HEK293 (cell line): ENCODE measurements at regions not wholly inside any gene's neighbourhood (a gene's known extent, or its start where the extent isn't known, plus 50 kb on each side); places are given as distances from the start of the nearest gene placed in this dataset.

ENCODE experiments used
- CTCF ChIA-PET: fragments of 350-600 bp; formaldehyde crosslinking; extraction: SDS; loops from one replicate; lab custom pipeline; 2021; ENCODE audit warnings: antibody characterized with exemption; lab: Yijun Ruan, JAX
- POLR2A ChIA-PET: fragments of 300-600 bp; formaldehyde crosslinking; extraction: SDS; loops from one replicate; lab custom pipeline; 2020; ENCODE audit warnings: antibody characterized with exemption, inconsistent platforms; lab: Yijun Ruan, JAX
- H3K27ac ChIP-seq: fragments of 200-500 bp; sonication (Bioruptor generic); 2 replicates; pipeline ENCODE4 v1.5.1; 2014; ENCODE audit warnings: low read depth, low read length, control low read depth, inconsistent platforms; ENCODE audit errors: extremely low read depth
- H3K36me3 ChIP-seq, 2 experiments: fragments of 200-500 bp in 1 of 2; sonication (Bioruptor generic) in 1 of 2; 1 replicate in 1 of 2; 2 replicates in 1 of 2; pipeline ENCODE4 v1.5.1; 2014 to 2017; ENCODE audit warnings: inconsistent platforms in 2 of 2, low read length in 2 of 2; ENCODE audit not compliant: control insufficient read depth in 2 of 2, insufficient read depth in 1 of 2
- H3K4me1 ChIP-seq: fragments of 200-500 bp; sonication (Bioruptor generic); 2 replicates; pipeline ENCODE4 v1.5.1; 2014; ENCODE audit warnings: mild to moderate bottlenecking, low read length, inconsistent platforms; ENCODE audit not compliant: control insufficient read depth, insufficient read depth
- H3K4me3 ChIP-seq: 2 replicates; pipeline ENCODE4 v1.5.1; 2011; ENCODE audit warnings: low read depth, mild to moderate bottlenecking, control low read depth, low read length, moderate library complexity
- H3K9me3 ChIP-seq: fragments of 200-500 bp; sonication (Bioruptor generic); 2 replicates; pipeline ENCODE4 v1.5.1; 2014; ENCODE audit warnings: low read depth, low read length, inconsistent platforms; ENCODE audit not compliant: control insufficient read depth, insufficient read depth
- EGR2 ChIP-seq: fragments of 450-650 bp; formaldehyde crosslinking; IDR thresholded peaks from 2 replicates; pipeline ENCODE4 v1.5.1; 2016; ENCODE audit warnings: low read depth, missing biosample characterization, missing genetic modification characterization
- OVOL3 ChIP-seq: fragments of 450-650 bp; formaldehyde crosslinking; IDR thresholded peaks from 2 replicates; pipeline ENCODE4 v1.5.1; 2016; ENCODE audit warnings: missing biosample characterization, missing genetic modification characterization
- SCRT1 ChIP-seq: fragments of 450-650 bp; formaldehyde crosslinking; IDR thresholded peaks from 2 replicates; pipeline ENCODE4 v1.5.1; 2016; ENCODE audit warnings: missing biosample characterization, missing genetic modification characterization, borderline replicate concordance
- SCRT2 ChIP-seq: fragments of 450-650 bp; formaldehyde crosslinking; IDR thresholded peaks from 2 replicates; pipeline ENCODE4 v1.5.1; 2016; ENCODE audit warnings: missing biosample characterization, missing genetic modification characterization
- ZBTB1 ChIP-seq: fragments of 450-650 bp; formaldehyde crosslinking; IDR thresholded peaks from 2 replicates; pipeline ENCODE4 v1.5.1; 2016; ENCODE audit warnings: missing biosample characterization, missing genetic modification characterization
- ZBTB17 ChIP-seq: fragments of 450-650 bp; formaldehyde crosslinking; IDR thresholded peaks from 2 replicates; pipeline ENCODE4 v1.5.1; 2016; ENCODE audit warnings: missing biosample characterization, missing genetic modification characterization
- ZNF112 ChIP-seq: fragments of 450-650 bp; formaldehyde crosslinking; IDR thresholded peaks from 2 replicates; pipeline ENCODE4 v1.5.0; 2017; ENCODE audit warnings: missing biosample characterization, missing genetic modification characterization
- ZNF114 ChIP-seq: fragments of 450-650 bp; formaldehyde crosslinking; IDR thresholded peaks from 2 replicates; pipeline ENCODE4 v1.5.0; 2017; ENCODE audit warnings: missing biosample characterization, missing genetic modification characterization
- ZNF121 ChIP-seq: fragments of 450-650 bp; formaldehyde crosslinking; IDR thresholded peaks from 2 replicates; pipeline ENCODE4 v1.5.1; 2016; ENCODE audit warnings: missing biosample characterization, missing genetic modification characterization
- ZNF132 ChIP-seq: fragments of 450-650 bp; formaldehyde crosslinking; IDR thresholded peaks from 2 replicates; pipeline ENCODE4 v1.5.1; 2017; ENCODE audit warnings: missing biosample characterization, missing genetic modification characterization, borderline replicate concordance
- ZNF16 ChIP-seq: fragments of 450-650 bp; formaldehyde crosslinking; IDR thresholded peaks from 2 replicates; pipeline ENCODE4 v1.5.1; 2016; ENCODE audit warnings: low read depth, missing biosample characterization, missing genetic modification characterization
- ZNF202 ChIP-seq: fragments of 450-650 bp; formaldehyde crosslinking; IDR thresholded peaks from 2 replicates; pipeline ENCODE4 v1.5.1; 2016; ENCODE audit warnings: missing biosample characterization, missing genetic modification characterization, borderline replicate concordance
- ZNF266 ChIP-seq: fragments of 450-650 bp; formaldehyde crosslinking; IDR thresholded peaks from 2 replicates; pipeline ENCODE4 v1.5.1; 2016; ENCODE audit warnings: missing biosample characterization, missing genetic modification characterization, low read depth
- ZNF274 ChIP-seq, 2 experiments: fragments of 200-500 bp in 1 of 2; fragments of 450-650 bp in 1 of 2; sonication (Bioruptor generic) in 1 of 2; formaldehyde crosslinking in 1 of 2; IDR thresholded peaks; 2 replicates each; pipeline versions ENCODE4 v1.5.1 to v1.6.1; 2014 to 2016; ENCODE audit warnings: borderline replicate concordance in 1 of 2, inconsistent platforms in 1 of 2, low read length in 1 of 2, missing biosample characterization in 1 of 2, missing genetic modification characterization in 1 of 2
- ZNF324 ChIP-seq: fragments of 450-650 bp; formaldehyde crosslinking; IDR thresholded peaks from 2 replicates; pipeline ENCODE4 v1.5.1; 2016; ENCODE audit warnings: missing biosample characterization, missing genetic modification characterization
- ZNF354C ChIP-seq: fragments of 450-650 bp; formaldehyde crosslinking; IDR thresholded peaks from 2 replicates; pipeline ENCODE4 v1.5.1; 2016; ENCODE audit warnings: missing biosample characterization, missing genetic modification characterization, low read depth, borderline replicate concordance
- ZNF416 ChIP-seq: fragments of 450-650 bp; formaldehyde crosslinking; IDR thresholded peaks from 2 replicates; pipeline ENCODE4 v1.5.1; 2016; ENCODE audit warnings: missing biosample characterization, missing genetic modification characterization
- ZNF48 ChIP-seq: fragments of 450-650 bp; formaldehyde crosslinking; IDR thresholded peaks from 2 replicates; pipeline ENCODE4 v1.5.1; 2016; ENCODE audit warnings: missing biosample characterization, missing genetic modification characterization
- ZNF514 ChIP-seq: fragments of 450-650 bp; formaldehyde crosslinking; IDR thresholded peaks from 2 replicates; pipeline ENCODE4 v1.5.1; 2016; ENCODE audit warnings: missing biosample characterization, missing genetic modification characterization
- ZNF560 ChIP-seq: fragments of 450-650 bp; formaldehyde crosslinking; IDR thresholded peaks from 2 replicates; pipeline ENCODE4 v1.5.1; 2017; ENCODE audit warnings: missing biosample characterization, missing genetic modification characterization, borderline replicate concordance
- ZNF596 ChIP-seq: fragments of 450-650 bp; IDR thresholded peaks from 2 replicates; pipeline ENCODE4 v1.5.0; 2018; ENCODE audit warnings: missing biosample characterization, mild to moderate bottlenecking, missing genetic modification characterization, moderate library complexity
- ZNF610 ChIP-seq: fragments of 450-650 bp; formaldehyde crosslinking; IDR thresholded peaks from 2 replicates; pipeline ENCODE4 v1.5.1; 2016; ENCODE audit warnings: missing biosample characterization, missing genetic modification characterization, borderline replicate concordance
- ZNF626 ChIP-seq: fragments of 450-650 bp; sonication (Bioruptor Pico); formaldehyde crosslinking; IDR thresholded peaks from 2 replicates; pipeline ENCODE4 v1.5.1; 2018; ENCODE audit warnings: missing biosample characterization, missing genetic modification characterization, inconsistent platforms
- ZNF629 ChIP-seq: fragments of 450-650 bp; formaldehyde crosslinking; IDR thresholded peaks from 2 replicates; pipeline ENCODE4 v1.5.1; 2017; ENCODE audit warnings: missing biosample characterization, missing genetic modification characterization
- ZNF670 ChIP-seq: fragments of 450-650 bp; formaldehyde crosslinking; IDR thresholded peaks from 2 replicates; pipeline ENCODE4 v1.5.1; 2016; ENCODE audit warnings: missing biosample characterization, missing genetic modification characterization, low read depth
- ZNF792 ChIP-seq: fragments of 450-650 bp; formaldehyde crosslinking; IDR thresholded peaks from 2 replicates; pipeline ENCODE4 v1.5.1; 2016; ENCODE audit warnings: missing biosample characterization, missing genetic modification characterization
- ZNF830 ChIP-seq: fragments of 450-650 bp; IDR thresholded peaks from 2 replicates; pipeline ENCODE4 v1.5.0; 2018; ENCODE audit warnings: missing biosample characterization, missing genetic modification characterization, low read depth, mild to moderate bottlenecking, moderate library complexity
- TF ChIP-seq, protein P1 (sequence below): fragments of 450-650 bp; formaldehyde crosslinking; IDR thresholded peaks from 2 replicates; pipeline ENCODE4 v1.5.1; 2017; ENCODE audit warnings: missing biosample characterization, mild to moderate bottlenecking, missing genetic modification characterization, moderate library complexity
- TF ChIP-seq, protein P2 (sequence below): fragments of 450-650 bp; formaldehyde crosslinking; IDR thresholded peaks from 2 replicates; pipeline ENCODE4 v1.5.1; 2016; ENCODE audit warnings: missing biosample characterization, missing genetic modification characterization
- TF ChIP-seq, protein P3 (sequence below): IDR thresholded peaks from 2 replicates; pipeline ENCODE4 v1.6.1; 2011; ENCODE audit warnings: mild to moderate bottlenecking, low read depth, low read length, borderline replicate concordance

DNA sequence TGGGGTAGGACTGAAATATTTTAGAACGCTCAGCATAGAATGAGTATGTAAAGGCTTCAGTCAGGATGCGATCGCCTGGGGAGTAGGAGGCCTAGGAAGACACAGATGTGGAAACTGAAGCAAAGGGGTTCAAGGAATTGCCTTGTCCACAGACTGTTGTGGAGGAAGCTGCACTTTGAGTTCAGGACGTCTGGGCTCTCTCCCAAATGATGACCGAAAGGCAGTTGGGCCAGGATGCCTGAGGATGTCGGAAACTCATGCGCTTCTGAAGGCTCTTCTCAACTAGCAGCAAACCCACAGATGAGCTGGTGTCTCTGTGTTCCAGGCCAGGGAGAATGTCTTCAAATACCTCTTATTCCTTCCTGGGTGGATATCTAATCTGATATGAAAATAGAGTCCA, 146.2 kb upstream of the SULF2 start:
- Histone ChIP-seq H3K27ac (no peak overlapping the region), H3K4me3 (no peak overlapping the region), H3K36me3 (no peaks in the 10 kb centered on the region), H3K4me1 (no peaks in the 10 kb centered on the region), H3K9me3 (no peaks in the 10 kb centered on the region)
- POLR2A ChIA-PET: no interaction called here
- TF ChIP-seq ZNF610 (tag by site-specific recombination) (no peak), EGR2 (no peak), ZNF354C (tag by site-specific recombination) (no peak), ZNF596 (tag by site-specific recombination) (no peak), ZBTB1 (tag by site-specific recombination) (no peak), ZNF629 (no peak), ZNF112 (no peak), ZNF121 (tag by site-specific recombination) (no peak), ZNF830 (tag by site-specific recombination) (no peak), ZBTB17 (tag by site-specific recombination) (no peak), ZNF132 (tag by site-specific recombination) (no peak), ZNF560 (tag by site-specific recombination) (no peak)
- TF ChIP-seq, protein P1, sequence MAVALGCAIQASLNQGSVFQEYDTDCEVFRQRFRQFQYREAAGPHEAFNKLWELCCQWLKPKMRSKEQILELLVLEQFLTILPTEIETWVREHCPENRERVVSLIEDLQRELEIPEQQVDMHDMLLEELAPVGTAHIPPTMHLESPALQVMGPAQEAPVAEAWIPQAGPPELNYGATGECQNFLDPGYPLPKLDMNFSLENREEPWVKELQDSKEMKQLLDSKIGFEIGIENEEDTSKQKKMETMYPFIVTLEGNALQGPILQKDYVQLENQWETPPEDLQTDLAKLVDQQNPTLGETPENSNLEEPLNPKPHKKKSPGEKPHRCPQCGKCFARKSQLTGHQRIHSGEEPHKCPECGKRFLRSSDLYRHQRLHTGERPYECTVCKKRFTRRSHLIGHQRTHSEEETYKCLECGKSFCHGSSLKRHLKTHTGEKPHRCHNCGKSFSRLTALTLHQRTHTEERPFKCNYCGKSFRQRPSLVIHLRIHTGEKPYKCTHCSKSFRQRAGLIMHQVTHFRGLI: no peak
- CTCF ChIA-PET: no interaction called here

- ChIA-PET CTCF (no interaction called here), POLR2A (no interaction called here)
- H3K4me1 ChIP-seq: no peaks in the 10 kb centered on the region
- no peak overlapping the region for H3K27ac ChIP-seq
- no peak overlapping the region for H3K4me3 ChIP-seq
- H3K36me3 ChIP-seq: no peaks in the 10 kb centered on the region
- no peaks in the 10 kb centered on the region for H3K9me3 ChIP-seq
- TF ChIP-seq ZNF48 (tag by site-specific recombination) (no peak), ZNF202 (no peak), SCRT1 (tag by site-specific recombination) (no peak), ZNF114 (tag by site-specific recombination) (no peak), ZNF132 (tag by site-specific recombination) (no peak), ZNF416 (tag by site-specific recombination) (no peak), ZNF274 (IDR thresholded peaks at IDR 0.05; ENCODE audit: low read length) (no peak), ZNF274 (tag by site-specific recombination; IDR thresholded peaks at IDR 0.05; ENCODE audit: borderline replicate concordance) (no peak), ZNF16 (tag by site-specific recombination) (no peak), ZNF670 (no peak), ZNF514 (no peak), ZNF792 (tag by site-specific recombination) (no peak), SCRT2 (no peak), ZNF626 (tag by site-specific recombination) (no peak), ZNF324 (tag by site-specific recombination) (no peak), ZNF266 (tag by site-specific recombination) (no peak), OVOL3 (tag by site-specific recombination) (no peak)
- TF ChIP-seq, protein P2, sequence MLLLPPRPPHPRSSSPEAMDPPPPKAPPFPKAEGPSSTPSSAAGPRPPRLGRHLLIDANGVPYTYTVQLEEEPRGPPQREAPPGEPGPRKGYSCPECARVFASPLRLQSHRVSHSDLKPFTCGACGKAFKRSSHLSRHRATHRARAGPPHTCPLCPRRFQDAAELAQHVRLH (tag by site-specific recombination): no peak
- TF ChIP-seq, protein P3, sequence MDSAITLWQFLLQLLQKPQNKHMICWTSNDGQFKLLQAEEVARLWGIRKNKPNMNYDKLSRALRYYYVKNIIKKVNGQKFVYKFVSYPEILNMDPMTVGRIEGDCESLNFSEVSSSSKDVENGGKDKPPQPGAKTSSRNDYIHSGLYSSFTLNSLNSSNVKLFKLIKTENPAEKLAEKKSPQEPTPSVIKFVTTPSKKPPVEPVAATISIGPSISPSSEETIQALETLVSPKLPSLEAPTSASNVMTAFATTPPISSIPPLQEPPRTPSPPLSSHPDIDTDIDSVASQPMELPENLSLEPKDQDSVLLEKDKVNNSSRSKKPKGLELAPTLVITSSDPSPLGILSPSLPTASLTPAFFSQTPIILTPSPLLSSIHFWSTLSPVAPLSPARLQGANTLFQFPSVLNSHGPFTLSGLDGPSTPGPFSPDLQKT: no peak
- TF ChIP-seq, all 188 proteins: peak for 0
These were observed 145.7 kb upstream of the SULF2 start for GRCh38 chr20:47931002-47931401.
